ENCODE measurements at regions not wholly inside any gene's neighbourhood (a gene's known extent, or its start where the extent isn't known, plus 50 kb on each side); places are given as distances from the start of the nearest gene placed in this dataset.

DNA sequence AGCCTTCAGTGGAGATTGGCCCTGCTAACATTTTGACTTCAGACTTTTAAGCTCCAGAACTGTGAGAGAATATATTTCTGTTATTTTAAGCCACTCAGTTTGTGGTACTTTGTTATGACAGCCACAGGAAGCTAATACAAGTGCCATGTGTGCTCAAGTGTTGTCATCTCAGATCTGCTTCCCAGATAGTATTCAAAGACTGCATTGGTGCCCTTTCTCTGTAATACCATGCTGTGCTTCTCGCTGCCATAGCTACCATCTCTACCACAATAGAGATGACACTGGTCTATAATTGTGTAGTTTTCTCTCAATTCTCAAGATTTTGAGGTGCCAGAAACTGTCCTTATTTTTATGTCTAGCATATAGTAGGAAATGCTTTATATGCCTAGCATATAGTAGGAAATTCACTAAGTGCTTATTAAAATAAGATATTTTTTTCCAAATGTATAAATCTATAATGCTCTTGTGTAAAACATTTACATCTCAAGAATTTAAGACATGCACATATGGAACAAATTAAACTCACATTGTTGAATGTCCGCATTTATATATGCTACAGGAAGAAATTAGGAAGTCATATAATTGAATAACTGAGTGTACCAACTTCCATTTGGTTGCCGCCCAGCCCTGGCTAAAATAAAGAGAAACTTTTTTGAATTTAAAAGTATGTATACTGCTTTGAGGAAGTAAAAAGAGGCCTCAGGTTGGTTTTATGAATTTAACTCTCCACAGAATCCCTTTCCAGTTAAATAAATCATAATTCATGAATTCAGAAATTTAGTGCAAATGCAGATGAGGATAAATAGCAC, 77.6 kb downstream of the TPBG start:
- DNase-seq (ENCODE audit: extremely low spot score, unreplicated experiment) = no peak
- Mint-ChIP-seq H3K9me3 (ENCODE audit: unreplicated experiment) (no peaks in the 10 kb centered on the region), H3K36me3 (ENCODE audit: unreplicated experiment) (no peaks in the 10 kb centered on the region), H3K4me1 (ENCODE audit: unreplicated experiment) (peaks cover 13% of the 10 kb centered on the region), H3K4me3 (ENCODE audit: unreplicated experiment) (no peak overlapping the region), H3K27ac (ENCODE audit: unreplicated experiment) (no peak overlapping the region), H3K27me3 (ENCODE audit: unreplicated experiment) (peaks cover 45% of the 10 kb centered on the region)
- TF ChIP-seq, protein P1, sequence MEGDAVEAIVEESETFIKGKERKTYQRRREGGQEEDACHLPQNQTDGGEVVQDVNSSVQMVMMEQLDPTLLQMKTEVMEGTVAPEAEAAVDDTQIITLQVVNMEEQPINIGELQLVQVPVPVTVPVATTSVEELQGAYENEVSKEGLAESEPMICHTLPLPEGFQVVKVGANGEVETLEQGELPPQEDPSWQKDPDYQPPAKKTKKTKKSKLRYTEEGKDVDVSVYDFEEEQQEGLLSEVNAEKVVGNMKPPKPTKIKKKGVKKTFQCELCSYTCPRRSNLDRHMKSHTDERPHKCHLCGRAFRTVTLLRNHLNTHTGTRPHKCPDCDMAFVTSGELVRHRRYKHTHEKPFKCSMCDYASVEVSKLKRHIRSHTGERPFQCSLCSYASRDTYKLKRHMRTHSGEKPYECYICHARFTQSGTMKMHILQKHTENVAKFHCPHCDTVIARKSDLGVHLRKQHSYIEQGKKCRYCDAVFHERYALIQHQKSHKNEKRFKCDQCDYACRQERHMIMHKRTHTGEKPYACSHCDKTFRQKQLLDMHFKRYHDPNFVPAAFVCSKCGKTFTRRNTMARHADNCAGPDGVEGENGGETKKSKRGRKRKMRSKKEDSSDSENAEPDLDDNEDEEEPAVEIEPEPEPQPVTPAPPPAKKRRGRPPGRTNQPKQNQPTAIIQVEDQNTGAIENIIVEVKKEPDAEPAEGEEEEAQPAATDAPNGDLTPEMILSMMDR (IDR thresholded peaks at IDR 0.05) = no peak

GRCh38 chr6:82442061-82442719, 78.6 kb downstream of the TPBG start:
- Mint-ChIP-seq H3K27ac (ENCODE audit: unreplicated experiment) (no peak overlapping the region), H3K27me3 (ENCODE audit: unreplicated experiment) (peaks cover 48% of the 10 kb centered on the region), H3K36me3 (ENCODE audit: unreplicated experiment) (no peaks in the 10 kb centered on the region), H3K4me1 (ENCODE audit: unreplicated experiment) (peaks cover 13% of the 10 kb centered on the region), H3K4me3 (ENCODE audit: unreplicated experiment) (no peak overlapping the region), H3K9me3 (ENCODE audit: unreplicated experiment) (no peaks in the 10 kb centered on the region)
- TF ChIP-seq, protein P1 (IDR thresholded peaks at IDR 0.05) = no peak
- DNase-seq (ENCODE audit: extremely low spot score, unreplicated experiment) = no peak

- Mint-ChIP-seq H3K9me3 (ENCODE audit: unreplicated experiment) (peaks cover 38% of the 10 kb centered on the region), H3K4me3 (ENCODE audit: unreplicated experiment) (no peak overlapping the region), H3K36me3 (ENCODE audit: unreplicated experiment) (no peaks in the 10 kb centered on the region), H3K4me1 (ENCODE audit: unreplicated experiment) (no peaks in the 10 kb centered on the region), H3K27me3 (ENCODE audit: unreplicated experiment) (peaks cover 11% of the 10 kb centered on the region), H3K27ac (ENCODE audit: unreplicated experiment) (no peak overlapping the region)
- TF ChIP-seq, protein P1 (IDR thresholded peaks at IDR 0.05) = no peak
- DNase-seq (ENCODE audit: extremely low spot score, unreplicated experiment) = no peak
These were observed 94.5 kb downstream of the TPBG start for GRCh38 chr6:82458147-82458546.

GRCh38 chr6:82458705-82459104, 95.1 kb downstream of the TPBG start:
- Mint-ChIP-seq H3K4me3 (ENCODE audit: unreplicated experiment) (no peak overlapping the region), H3K27ac (ENCODE audit: unreplicated experiment) (no peak overlapping the region), H3K9me3 (ENCODE audit: unreplicated experiment) (peaks cover 37% of the 10 kb centered on the region), H3K36me3 (ENCODE audit: unreplicated experiment) (no peaks in the 10 kb centered on the region), H3K27me3 (ENCODE audit: unreplicated experiment) (peaks cover 13% of the 10 kb centered on the region), H3K4me1 (ENCODE audit: unreplicated experiment) (no peaks in the 10 kb centered on the region)
- TF ChIP-seq, protein P1 (IDR thresholded peaks at IDR 0.05) = no peak
- no peak for DNase-seq (ENCODE audit: extremely low spot score, unreplicated experiment)

DNA sequence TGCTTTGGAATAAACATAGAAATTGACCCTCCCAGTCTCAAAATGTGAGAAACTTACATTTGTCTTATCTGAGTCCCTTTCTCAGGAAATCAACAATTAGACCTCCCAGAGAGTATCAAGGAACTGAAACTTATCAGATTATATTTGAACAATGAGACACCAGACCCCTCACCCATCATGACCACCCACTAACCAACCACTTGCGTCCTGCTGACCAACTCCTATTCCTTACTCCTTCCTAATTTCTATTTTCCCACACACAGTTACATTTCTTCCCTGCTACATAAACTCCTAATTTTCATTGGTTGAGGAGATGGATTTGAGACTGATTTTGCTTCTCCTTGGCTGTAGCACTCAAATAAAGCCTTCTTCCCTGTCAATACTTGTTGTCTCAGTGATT, 97.9 kb downstream of the TPBG start:
- H3K9me3 Mint-ChIP-seq (ENCODE audit: unreplicated experiment) = peaks cover 16% of the 10 kb centered on the region
- no peak overlapping the region for H3K27ac Mint-ChIP-seq (ENCODE audit: unreplicated experiment)
- H3K4me1 Mint-ChIP-seq (ENCODE audit: unreplicated experiment) = no peaks in the 10 kb centered on the region
- peaks cover 14% of the 10 kb centered on the region for H3K27me3 Mint-ChIP-seq (ENCODE audit: unreplicated experiment)
- H3K36me3 Mint-ChIP-seq (ENCODE audit: unreplicated experiment) = no peaks in the 10 kb centered on the region
- DNase-seq (ENCODE audit: extremely low spot score, unreplicated experiment) = no peak
- TF ChIP-seq, protein P1 (IDR thresholded peaks at IDR 0.05) = no peak
- no peak overlapping the region for H3K4me3 Mint-ChIP-seq (ENCODE audit: unreplicated experiment)
